ENCODE measurements at regions not wholly inside any gene's neighbourhood (a gene's known extent, or its start where the extent isn't known, plus 50 kb on each side); places are given as distances from the start of the nearest gene placed in this dataset.

GRCh38 chr9:79279356-79279755 lies 292.4 kb upstream of the TLE4 start:
- FAIRE-seq = no peak

GRCh38 chr9:79280691-79281090 lies 291.1 kb upstream of the TLE4 start:
- FAIRE-seq = no peak

GRCh38 chr9:79284081-79284480 lies 287.7 kb upstream of the TLE4 start:
- FAIRE-seq = no peak

DNA sequence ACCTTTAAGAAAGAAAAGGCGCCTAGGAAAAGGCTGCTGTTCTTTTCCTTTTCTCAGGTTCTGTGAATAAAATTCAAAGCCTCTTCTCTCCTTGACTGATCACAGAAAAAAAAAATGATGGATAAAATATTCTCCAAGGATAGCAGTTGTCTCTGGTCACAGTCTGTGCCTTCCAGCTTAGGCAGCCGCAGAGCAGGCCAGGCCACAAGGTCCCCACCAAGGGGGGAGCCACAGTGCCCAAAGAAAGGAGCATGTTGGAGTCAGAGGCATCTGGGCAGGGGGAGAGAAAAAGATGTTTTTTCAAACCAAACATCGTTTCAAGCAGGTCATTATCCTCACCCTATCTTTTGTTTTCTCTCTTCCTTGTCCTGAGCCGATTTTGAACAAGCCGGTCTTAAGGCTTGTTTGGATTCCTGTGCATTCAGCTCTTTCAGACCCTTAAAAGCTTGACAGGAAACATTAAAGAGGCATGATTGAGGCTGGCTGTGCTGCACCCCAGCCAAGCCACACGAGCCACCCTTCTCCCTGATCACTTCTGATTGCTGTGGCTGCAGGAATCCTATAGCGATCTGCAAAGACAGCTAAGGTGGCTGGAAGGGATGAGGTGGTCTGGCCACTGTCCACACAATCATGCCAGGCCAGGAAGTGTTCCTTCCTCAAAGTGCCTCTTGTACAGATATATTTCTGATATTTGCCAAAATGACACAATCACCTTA lies 284.6 kb upstream of the TLE4 start:
- FAIRE-seq = no peak

- no peak for FAIRE-seq
Observed at GRCh38 chr9:79287708-79288290, 284.0 kb upstream of the TLE4 start.

DNA sequence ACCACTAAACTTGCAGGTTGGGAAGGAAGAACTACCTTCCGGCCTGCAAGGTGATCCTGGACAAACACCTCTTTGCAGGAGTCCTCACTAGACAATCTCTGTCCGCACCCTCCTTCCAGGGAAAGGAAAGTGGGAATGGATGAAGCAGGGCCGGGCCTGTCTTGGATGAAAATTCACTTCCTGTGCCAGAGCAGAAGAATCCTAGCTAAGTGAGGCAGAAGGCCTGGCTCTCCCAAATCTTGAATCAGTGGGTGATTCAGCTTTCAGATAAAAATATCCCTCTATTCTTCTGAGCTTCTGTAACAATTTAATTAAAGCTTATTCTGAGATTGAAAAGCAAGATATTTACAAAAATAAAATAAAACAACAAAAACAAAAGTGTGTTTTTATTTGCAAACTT lies 281.9 kb upstream of the TLE4 start:
- FAIRE-seq = peak; percentile 37

DNA sequence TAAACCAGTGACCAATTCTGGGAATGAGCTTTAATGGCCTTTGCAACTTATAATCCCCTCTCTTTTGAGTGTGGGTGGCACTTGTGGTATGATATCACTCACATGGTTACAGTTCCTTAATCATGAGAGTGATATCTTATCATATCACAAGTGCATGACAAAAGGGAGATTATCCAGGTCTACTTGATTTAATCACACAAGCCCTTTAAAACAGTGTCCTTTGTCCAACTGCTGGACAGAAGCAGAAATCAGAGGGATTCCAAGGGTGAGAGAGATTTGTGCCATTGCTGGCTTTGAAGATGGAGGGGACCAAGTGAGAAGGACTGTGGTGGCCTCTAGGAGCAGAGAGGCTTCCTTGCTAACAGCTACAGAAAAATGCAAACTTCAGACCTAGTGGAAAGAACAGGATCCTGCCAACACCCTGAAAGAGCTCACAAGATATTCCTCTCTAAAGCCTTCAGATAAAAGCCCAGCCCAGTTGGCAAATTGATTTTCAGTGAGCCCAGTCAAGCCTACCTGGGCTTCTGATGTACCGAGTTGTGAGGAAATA lies 279.0 kb upstream of the TLE4 start:
- FAIRE-seq = no peak

GRCh38 chr9:79300068-79300467 lies 271.7 kb upstream of the TLE4 start:
- FAIRE-seq = peak; percentile 55

GRCh38 chr9:79301085-79301484 lies 270.7 kb upstream of the TLE4 start:
- FAIRE-seq = no peak

DNA sequence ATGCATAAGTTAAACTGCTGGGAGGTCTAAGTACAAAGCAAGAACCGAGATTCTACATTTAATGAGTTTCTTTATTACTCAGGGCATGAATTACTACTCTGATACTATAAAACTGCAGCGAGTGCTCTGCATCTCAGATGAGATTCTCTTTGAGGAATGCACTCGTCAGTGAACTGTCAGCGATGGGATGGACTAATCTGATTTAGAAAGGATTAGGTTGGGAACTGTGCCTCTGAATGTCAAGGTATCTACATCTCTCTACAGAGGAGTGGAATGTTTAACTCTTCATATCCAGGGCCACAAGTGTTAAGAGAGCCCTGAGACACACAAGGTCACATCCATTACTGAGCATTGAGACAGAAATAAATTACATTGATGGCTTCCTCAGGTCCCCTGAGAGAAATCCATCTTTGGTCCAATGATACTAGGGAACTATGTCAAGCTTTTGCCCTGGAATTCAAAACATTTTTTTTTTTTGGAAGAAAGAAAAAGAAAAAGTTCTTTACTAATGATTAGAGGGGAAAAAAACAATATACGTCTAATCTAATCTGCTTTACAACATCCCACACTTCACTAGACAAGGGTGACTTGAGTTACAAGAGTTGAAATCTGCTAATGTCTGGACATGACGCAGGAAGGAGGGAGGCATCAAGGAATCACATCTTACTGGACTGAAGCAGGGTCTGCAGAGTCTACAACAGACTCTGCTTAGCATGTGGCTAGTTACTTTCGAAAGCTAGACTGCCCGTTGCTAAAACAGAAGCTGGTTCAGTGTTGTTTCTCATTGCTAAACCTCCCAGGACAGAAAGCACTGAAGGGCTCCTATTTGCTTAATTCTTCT lies 270.0 kb upstream of the TLE4 start:
- peak; percentile 94 for FAIRE-seq

DNA sequence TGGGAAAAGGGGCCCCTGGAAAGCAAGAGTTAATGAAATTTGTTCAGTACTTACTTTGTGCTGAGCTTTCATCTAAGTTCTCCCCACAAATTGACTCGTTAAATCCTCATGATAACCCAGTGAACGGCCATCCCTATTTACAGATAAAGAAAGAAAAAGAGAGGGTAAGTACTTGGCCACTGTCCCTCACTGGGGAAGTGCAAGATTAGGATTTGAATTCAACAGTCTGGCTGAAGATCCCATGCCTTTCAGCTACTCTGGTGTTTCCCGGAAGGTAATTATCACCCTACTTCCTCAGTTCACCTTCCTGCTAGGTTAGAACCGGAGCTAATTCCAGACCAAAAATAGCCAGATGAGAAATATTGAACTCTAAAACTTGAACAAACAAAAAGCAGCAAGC lies 269.2 kb upstream of the TLE4 start:
- no peak for FAIRE-seq

GRCh38 chr9:79308012-79308411 lies 263.8 kb upstream of the TLE4 start:
- no peak for FAIRE-seq

- no peak for FAIRE-seq
Observed at GRCh38 chr9:79312686-79313421, 258.9 kb upstream of the TLE4 start.

- no peak for FAIRE-seq
Observed at GRCh38 chr9:79325501-79325900, 246.3 kb upstream of the TLE4 start.

GRCh38 chr9:79329861-79330260 lies 241.9 kb upstream of the TLE4 start:
- FAIRE-seq = no peak

- FAIRE-seq = no peak
Observed at GRCh38 chr9:79334001-79334400, 237.8 kb upstream of the TLE4 start.

DNA sequence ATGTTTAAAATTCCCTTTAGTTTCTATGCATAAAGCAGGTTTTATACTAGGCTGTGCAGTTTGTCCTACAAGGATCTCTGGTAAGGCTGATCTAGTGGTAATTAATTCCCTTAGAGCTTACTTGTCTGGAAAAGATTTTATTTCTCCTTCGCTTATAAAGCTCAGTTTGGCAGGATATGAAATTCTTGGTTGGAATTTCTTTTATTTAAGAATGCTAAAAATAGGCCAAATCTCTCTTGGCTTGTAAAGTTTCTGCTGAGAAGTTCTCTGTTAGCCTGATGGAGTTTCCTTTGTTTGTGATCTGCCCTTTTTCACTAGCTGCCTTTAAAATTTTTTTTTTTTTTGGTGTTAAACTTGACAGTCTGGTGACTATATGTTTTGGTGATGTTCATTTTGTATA lies 237.1 kb upstream of the TLE4 start:
- FAIRE-seq = no peak

- no peak for FAIRE-seq
Observed at GRCh38 chr9:79335987-79336386, 235.8 kb upstream of the TLE4 start.

DNA sequence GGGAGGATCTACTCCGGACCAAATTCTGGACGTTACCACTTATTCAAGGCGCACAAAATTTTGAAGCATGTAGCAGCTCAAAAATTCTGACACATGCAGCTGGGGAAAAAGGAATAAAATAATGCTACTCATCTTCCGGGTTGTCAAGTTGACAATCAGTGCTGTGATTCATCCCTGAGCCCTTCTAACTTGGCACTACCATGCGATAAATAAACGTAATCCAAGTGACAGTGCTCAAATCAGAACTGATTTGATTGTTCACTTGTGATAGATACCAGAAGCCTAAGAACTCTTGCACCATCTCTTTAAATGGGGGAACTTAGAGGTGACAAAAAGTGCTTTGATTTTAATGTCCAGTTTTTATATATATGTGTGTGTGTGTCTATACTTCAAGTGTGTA lies 230.2 kb upstream of the TLE4 start:
- no peak for FAIRE-seq

- no peak for FAIRE-seq
Observed at GRCh38 chr9:79346350-79347020, 225.3 kb upstream of the TLE4 start.

DNA sequence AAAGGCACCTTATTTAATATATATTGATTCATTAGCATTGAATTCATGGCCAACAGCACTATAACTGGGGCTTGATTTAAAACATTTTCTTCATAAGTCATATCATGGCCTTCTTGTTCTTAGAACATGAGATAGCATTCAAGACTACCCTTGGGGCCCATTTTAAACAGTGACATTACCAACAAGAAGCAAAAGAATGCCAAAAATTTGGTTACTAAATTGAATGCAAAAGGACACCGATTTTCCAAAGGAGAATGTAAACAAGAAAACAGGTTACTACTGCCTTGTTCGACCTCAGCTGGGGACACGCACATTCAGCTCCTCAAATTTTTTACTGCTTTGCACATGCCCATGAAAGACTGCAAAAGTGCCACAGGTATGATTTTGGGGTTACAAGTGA lies 219.4 kb upstream of the TLE4 start:
- no peak for FAIRE-seq

DNA sequence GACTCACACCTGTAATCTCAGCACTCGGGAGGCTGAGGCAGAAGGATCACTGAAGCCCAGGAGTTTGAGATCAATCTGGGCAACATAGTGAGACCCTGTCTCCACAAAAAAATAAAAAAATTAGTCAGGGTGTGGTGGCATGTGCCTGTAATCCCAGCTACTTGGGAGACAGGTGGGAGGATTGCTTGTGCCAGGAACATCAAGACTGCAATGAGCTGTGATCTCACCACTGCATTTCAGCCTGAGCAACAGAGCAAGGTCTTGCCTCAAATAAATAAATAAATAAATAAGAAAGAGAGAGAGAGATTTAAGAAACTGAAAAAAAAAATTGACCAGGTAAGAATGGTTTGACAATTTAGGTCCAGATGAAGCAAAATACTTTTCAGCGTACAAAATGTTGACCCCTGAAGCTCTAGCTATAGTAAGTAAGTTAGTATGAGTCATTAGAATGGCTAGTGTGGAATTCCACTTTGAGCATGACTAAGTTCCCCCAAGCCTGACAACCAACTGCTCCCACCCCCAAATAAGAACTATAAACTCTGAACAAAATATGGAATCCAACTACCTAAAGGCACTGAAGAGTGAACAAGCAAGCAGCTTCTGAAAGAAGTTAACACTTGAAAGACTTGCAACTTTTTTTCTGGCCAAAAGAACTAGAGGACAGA lies 217.8 kb upstream of the TLE4 start:
- no peak for FAIRE-seq

Data from endometrium (tissue), 2 donors.